Neural cell (in vitro differentiated cells): ENCODE measurements at regions not wholly inside any gene's neighbourhood (a gene's known extent, or its start where the extent isn't known, plus 50 kb on each side); places are given as distances from the start of the nearest gene placed in this dataset.

ENCODE experiments used
- H2AFZ ChIP-seq: fragments of 200-600, 300-800 bp; sonication (generic), shearing (Covaris generic); 2 replicates; pipeline ENCODE4 v1.6.0; 2014; ENCODE audit warnings: low read depth, mild to moderate bottlenecking, antibody characterized with exemption, low read length, moderate library complexity
- H3F3A ChIP-seq: fragments of 200-600 bp; shearing (Covaris generic); 2 replicates; pipeline ENCODE4 v1.6.1; 2016; ENCODE audit warnings: mild to moderate bottlenecking, moderate library complexity, mixed read lengths, antibody characterized with exemption, low read length; ENCODE audit not compliant: insufficient read depth, poor library complexity, severe bottlenecking
- H3K27ac ChIP-seq: fragments of 200-600, 300-800 bp; sonication (generic), shearing (Covaris generic); 2 replicates; pipeline ENCODE4 v1.5.1; 2014; ENCODE audit warnings: mild to moderate bottlenecking, low read length, moderate library complexity
- H3K27me3 ChIP-seq: fragments of 300-800, 200-600 bp; sonication (generic), shearing (Covaris generic); 2 replicates; pipeline ENCODE4 v1.6.0; 2014; ENCODE audit warnings: mild to moderate bottlenecking, low read depth, low read length, moderate library complexity; ENCODE audit not compliant: insufficient read depth
- H3K36me3 ChIP-seq: fragments of 300-800, 200-600 bp; sonication (generic), shearing (Covaris generic); 2 replicates; pipeline ENCODE4 v1.5.1; 2014; ENCODE audit warnings: mild to moderate bottlenecking, antibody characterized with exemption, low read length, moderate library complexity; ENCODE audit not compliant: insufficient read depth
- H3K4me2 ChIP-seq: fragments of 300-800, 200-600 bp; sonication (generic), shearing (Covaris generic); 2 replicates; pipeline ENCODE4 v1.6.0; 2014; ENCODE audit warnings: mild to moderate bottlenecking, low read length
- H3K4me3 ChIP-seq: fragments of 300-800, 200-600 bp; sonication (generic), shearing (Covaris generic); 2 replicates; pipeline ENCODE4 v1.5.1; 2014; ENCODE audit warnings: mild to moderate bottlenecking, low read length, moderate library complexity
- H3K79me2 ChIP-seq: fragments of 200-600 bp; shearing (Covaris generic); replicated peaks from 2 replicates; pipeline ENCODE4 v1.6.0; 2014; ENCODE audit warnings: mild to moderate bottlenecking, low read length, moderate library complexity; ENCODE audit not compliant: insufficient read depth
- H3K9ac ChIP-seq: fragments of 300-800, 200-600 bp; sonication (generic), shearing (Covaris generic); 2 replicates; pipeline ENCODE4 v1.6.1; 2016; ENCODE audit warnings: mild to moderate bottlenecking, low read length, mixed read lengths
- H3K9me2 ChIP-seq: fragments of 200-600 bp; shearing (Covaris generic); 2 replicates; pipeline ENCODE4 v1.6.1; 2016; ENCODE audit warnings: mild to moderate bottlenecking, low read length, mixed read lengths; ENCODE audit not compliant: insufficient read depth
- H3K9me3 ChIP-seq: fragments of 200-600, 300-800 bp; sonication (generic), shearing (Covaris generic); 2 replicates; pipeline ENCODE4 v1.6.1; 2016; ENCODE audit warnings: mild to moderate bottlenecking, mixed run types, low read length, moderate library complexity, mixed read lengths
- H4K20me1 ChIP-seq: fragments of 200-600 bp; shearing (Covaris generic); 2 replicates; pipeline ENCODE4 v1.6.1; 2016; ENCODE audit warnings: mild to moderate bottlenecking, mixed run types; ENCODE audit not compliant: insufficient read depth
- EP300 ChIP-seq: fragments of 450-650 bp; conservative IDR thresholded peaks from 2 replicates; pipeline ENCODE4 v1.6.1; 2014; ENCODE audit warnings: antibody characterized with exemption, mild to moderate bottlenecking, moderate library complexity; ENCODE audit not compliant: poor library complexity, severe bottlenecking
- EZH2 ChIP-seq: fragments of 200-600, 300-800 bp; shearing (Covaris generic), sonication (generic); IDR thresholded peaks from 2 replicates; pipeline ENCODE4 v1.6.1; 2014; ENCODE audit warnings: antibody characterized with exemption, low read length, borderline replicate concordance, mild to moderate bottlenecking; ENCODE audit not compliant: insufficient read depth, poor library complexity, severe bottlenecking
- MXI1 ChIP-seq: fragments of 450-650 bp; conservative IDR thresholded peaks from 2 replicates; pipeline ENCODE4 v1.6.1; 2014; ENCODE audit warnings: antibody characterized with exemption, mild to moderate bottlenecking; ENCODE audit not compliant: poor library complexity, severe bottlenecking
- POLR2AphosphoS5 ChIP-seq: IDR thresholded peaks from 2 replicates; pipeline ENCODE4 v1.6.1; 2012
- RAD21 ChIP-seq: fragments of 450-650 bp; conservative IDR thresholded peaks from 2 replicates; pipeline ENCODE4 v1.6.1; 2014; ENCODE audit warnings: antibody characterized with exemption, mild to moderate bottlenecking, moderate library complexity
- SMC3 ChIP-seq: fragments of 450-650 bp; conservative IDR thresholded peaks from 2 replicates; pipeline ENCODE4 v1.6.1; 2014; ENCODE audit warnings: antibody characterized with exemption, mild to moderate bottlenecking, moderate library complexity; ENCODE audit not compliant: poor library complexity
- TAF1 ChIP-seq: IDR thresholded peaks from 2 replicates; pipeline ENCODE4 v1.6.1; 2012; ENCODE audit warnings: low read depth
- TF ChIP-seq, protein P1 (sequence below): IDR thresholded peaks from 2 replicates; pipeline ENCODE4 v1.6.1; 2012; ENCODE audit warnings: borderline replicate concordance
- TF ChIP-seq, protein P2 (sequence below): fragments of 450-650 bp; IDR thresholded peaks from 2 replicates; pipeline ENCODE4 v1.5.1; 2014; ENCODE audit warnings: antibody characterized with exemption, mild to moderate bottlenecking, moderate library complexity; ENCODE audit not compliant: poor library complexity, severe bottlenecking

DNA sequence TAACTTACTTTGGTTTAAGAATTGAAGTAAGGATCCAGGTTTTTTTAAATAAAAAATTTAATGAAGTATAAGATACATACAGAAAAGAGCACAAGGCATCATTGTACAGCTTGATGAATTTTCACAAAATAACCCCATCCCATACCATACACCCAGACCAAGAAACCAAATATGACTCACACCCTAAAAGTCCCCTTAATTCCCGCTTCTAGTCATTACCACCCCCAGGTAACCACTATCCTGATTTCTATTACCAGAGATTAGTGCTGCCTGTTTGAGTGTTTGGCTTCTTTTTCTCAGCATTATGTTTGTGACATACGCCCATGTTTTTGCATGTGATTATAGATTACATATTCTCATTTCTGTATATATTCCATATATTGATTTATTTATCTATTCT lies 98.5 kb upstream of the HIVEP3 start:
- TF ChIP-seq, protein P1, sequence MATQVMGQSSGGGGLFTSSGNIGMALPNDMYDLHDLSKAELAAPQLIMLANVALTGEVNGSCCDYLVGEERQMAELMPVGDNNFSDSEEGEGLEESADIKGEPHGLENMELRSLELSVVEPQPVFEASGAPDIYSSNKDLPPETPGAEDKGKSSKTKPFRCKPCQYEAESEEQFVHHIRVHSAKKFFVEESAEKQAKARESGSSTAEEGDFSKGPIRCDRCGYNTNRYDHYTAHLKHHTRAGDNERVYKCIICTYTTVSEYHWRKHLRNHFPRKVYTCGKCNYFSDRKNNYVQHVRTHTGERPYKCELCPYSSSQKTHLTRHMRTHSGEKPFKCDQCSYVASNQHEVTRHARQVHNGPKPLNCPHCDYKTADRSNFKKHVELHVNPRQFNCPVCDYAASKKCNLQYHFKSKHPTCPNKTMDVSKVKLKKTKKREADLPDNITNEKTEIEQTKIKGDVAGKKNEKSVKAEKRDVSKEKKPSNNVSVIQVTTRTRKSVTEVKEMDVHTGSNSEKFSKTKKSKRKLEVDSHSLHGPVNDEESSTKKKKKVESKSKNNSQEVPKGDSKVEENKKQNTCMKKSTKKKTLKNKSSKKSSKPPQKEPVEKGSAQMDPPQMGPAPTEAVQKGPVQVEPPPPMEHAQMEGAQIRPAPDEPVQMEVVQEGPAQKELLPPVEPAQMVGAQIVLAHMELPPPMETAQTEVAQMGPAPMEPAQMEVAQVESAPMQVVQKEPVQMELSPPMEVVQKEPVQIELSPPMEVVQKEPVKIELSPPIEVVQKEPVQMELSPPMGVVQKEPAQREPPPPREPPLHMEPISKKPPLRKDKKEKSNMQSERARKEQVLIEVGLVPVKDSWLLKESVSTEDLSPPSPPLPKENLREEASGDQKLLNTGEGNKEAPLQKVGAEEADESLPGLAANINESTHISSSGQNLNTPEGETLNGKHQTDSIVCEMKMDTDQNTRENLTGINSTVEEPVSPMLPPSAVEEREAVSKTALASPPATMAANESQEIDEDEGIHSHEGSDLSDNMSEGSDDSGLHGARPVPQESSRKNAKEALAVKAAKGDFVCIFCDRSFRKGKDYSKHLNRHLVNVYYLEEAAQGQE, result no peak
- TF ChIP-seq RAD21 (no peak), SMC3 (no peak), MXI1 (no peak), POLR2AphosphoS5 (no peak), EP300 (no peak), EZH2 (no peak), TAF1 (no peak)
- TF ChIP-seq, protein P2, sequence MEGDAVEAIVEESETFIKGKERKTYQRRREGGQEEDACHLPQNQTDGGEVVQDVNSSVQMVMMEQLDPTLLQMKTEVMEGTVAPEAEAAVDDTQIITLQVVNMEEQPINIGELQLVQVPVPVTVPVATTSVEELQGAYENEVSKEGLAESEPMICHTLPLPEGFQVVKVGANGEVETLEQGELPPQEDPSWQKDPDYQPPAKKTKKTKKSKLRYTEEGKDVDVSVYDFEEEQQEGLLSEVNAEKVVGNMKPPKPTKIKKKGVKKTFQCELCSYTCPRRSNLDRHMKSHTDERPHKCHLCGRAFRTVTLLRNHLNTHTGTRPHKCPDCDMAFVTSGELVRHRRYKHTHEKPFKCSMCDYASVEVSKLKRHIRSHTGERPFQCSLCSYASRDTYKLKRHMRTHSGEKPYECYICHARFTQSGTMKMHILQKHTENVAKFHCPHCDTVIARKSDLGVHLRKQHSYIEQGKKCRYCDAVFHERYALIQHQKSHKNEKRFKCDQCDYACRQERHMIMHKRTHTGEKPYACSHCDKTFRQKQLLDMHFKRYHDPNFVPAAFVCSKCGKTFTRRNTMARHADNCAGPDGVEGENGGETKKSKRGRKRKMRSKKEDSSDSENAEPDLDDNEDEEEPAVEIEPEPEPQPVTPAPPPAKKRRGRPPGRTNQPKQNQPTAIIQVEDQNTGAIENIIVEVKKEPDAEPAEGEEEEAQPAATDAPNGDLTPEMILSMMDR, result no peak
- H4K20me1 ChIP-seq, result no peaks in the 10 kb centered on the region
- peaks cover 4% of the 10 kb centered on the region for H3K9me3 ChIP-seq
- H2AFZ ChIP-seq, result no peak overlapping the region
- H3K79me2 ChIP-seq, result no peaks in the 10 kb centered on the region
- H3K27ac ChIP-seq, result no peak overlapping the region
- H3F3A ChIP-seq, result no peaks in the 10 kb centered on the region
- no peaks in the 10 kb centered on the region for H3K9me2 ChIP-seq
- no peak overlapping the region for H3K4me2 ChIP-seq
- H3K27me3 ChIP-seq, result no peaks in the 10 kb centered on the region
- no peak overlapping the region for H3K4me3 ChIP-seq
- no peaks in the 10 kb centered on the region for H3K36me3 ChIP-seq
- no peak overlapping the region for H3K9ac ChIP-seq

DNA sequence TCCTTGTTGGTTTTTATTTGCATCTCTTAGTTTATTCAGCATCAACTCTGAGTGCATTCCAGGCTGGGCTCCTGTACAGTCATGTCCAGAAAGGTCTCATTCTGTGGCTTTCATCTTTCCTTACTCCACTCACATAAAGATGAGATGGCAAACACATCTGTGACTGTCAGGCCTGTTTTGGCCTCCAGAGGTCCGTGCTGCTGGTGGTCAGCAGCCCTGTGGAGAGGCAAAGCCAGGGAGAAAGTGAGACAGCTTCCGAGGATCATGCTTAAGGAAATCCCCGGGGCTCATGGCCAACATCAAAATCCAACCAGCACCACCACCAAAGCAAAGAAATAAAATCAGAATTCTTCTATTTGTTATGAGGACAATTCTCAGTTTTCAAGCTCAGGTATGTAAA lies 96.1 kb upstream of the HIVEP3 start:
- H3K9ac ChIP-seq, result no peak overlapping the region
- H3K27ac ChIP-seq, result no peak overlapping the region
- no peaks in the 10 kb centered on the region for H3K9me2 ChIP-seq
- H4K20me1 ChIP-seq, result no peaks in the 10 kb centered on the region
- no peak overlapping the region for H3K4me3 ChIP-seq
- no peaks in the 10 kb centered on the region for H3K79me2 ChIP-seq
- no peak for TF ChIP-seq TAF1
- TF ChIP-seq, protein P2, result no peak
- TF ChIP-seq SMC3, result no peak
- TF ChIP-seq MXI1, result no peak
- no peak for TF ChIP-seq EZH2
- no peak for TF ChIP-seq POLR2AphosphoS5
- TF ChIP-seq EP300, result no peak
- TF ChIP-seq RAD21, result no peak
- TF ChIP-seq, protein P1, result no peak
- no peaks in the 10 kb centered on the region for H3K27me3 ChIP-seq
- H3F3A ChIP-seq, result no peaks in the 10 kb centered on the region
- H3K4me2 ChIP-seq, result no peak overlapping the region
- no peak overlapping the region for H2AFZ ChIP-seq
- peaks cover 4% of the 10 kb centered on the region for H3K9me3 ChIP-seq
- no peaks in the 10 kb centered on the region for H3K36me3 ChIP-seq
